ENCODE measurements at regions not wholly inside any gene's neighbourhood (a gene's known extent, or its start where the extent isn't known, plus 50 kb on each side); places are given as distances from the start of the nearest gene placed in this dataset.
A peak's percentile ranks its signal among the peaks of the same experiment; 100 is the strongest.

GRCh38 chr10:9193120-9193519, 1138.6 kb downstream of the GATA3 start:
- no peaks in the 10 kb centered on the region for H3K9me3 ChIP-seq
- intact Hi-C loops (cut with DNase I) = no loop called here
- peaks cover 0 to 27% (median 2%) of the 10 kb centered on the region in 4 donors for H3K27me3 ChIP-seq
- 82 to 90% methylated on average over 6 of the region's 6 CpGs for WGBS, 2 donors
- H3K4me1 ChIP-seq = no peaks in the 10 kb centered on the region
- H3K4me3 ChIP-seq = no peak overlapping the region
- H3K27ac ChIP-seq = no peak overlapping the region
- TF ChIP-seq POLR2A (IDR thresholded peaks at IDR 0.05) (no peak), CTCF (IDR thresholded peaks at IDR 0.05) (no peak)
- no peak for DNase-seq
- no peaks in the 10 kb centered on the region for H3K36me3 ChIP-seq

- H3K9me3 ChIP-seq = no peaks in the 10 kb centered on the region
- H3K4me1 ChIP-seq = no peaks in the 10 kb centered on the region
- 46 to 68% methylated on average over 2 of the region's 2 CpGs for WGBS, 2 donors
Observed at GRCh38 chr10:9195385-9195784, 1140.9 kb downstream of the GATA3 start.

GRCh38 chr10:9198611-9199010, 1144.1 kb downstream of the GATA3 start:
- Histone ChIP-seq H3K27me3 (peaks cover 0 to 39% (median 0%) of the 10 kb centered on the region in 4 donors), H3K36me3 (no peaks in the 10 kb centered on the region), H3K4me3 (no peak overlapping the region), H3K27ac (no peak overlapping the region), H3K9me3 (no peaks in the 10 kb centered on the region), H3K4me1 (no peaks in the 10 kb centered on the region)
- intact Hi-C loops (cut with DNase I) = no loop called here
- no peak for DNase-seq
- WGBS, 2 donors = 63 to 67% methylated on average over 4 of the region's 4 CpGs
- no peak for TF ChIP-seq POLR2A (IDR thresholded peaks at IDR 0.05)
- no peak for TF ChIP-seq CTCF (IDR thresholded peaks at IDR 0.05)

More at GRCh38 chr10:9195385-9195784, 1140.9 kb downstream of the GATA3 start:
- Histone ChIP-seq H3K27ac (no peak overlapping the region), H3K4me3 (no peak overlapping the region), H3K27me3 (peaks cover 0 to 19% (median 0%) of the 10 kb centered on the region in 4 donors), H3K36me3 (no peaks in the 10 kb centered on the region)
- intact Hi-C loops (cut with DNase I) = no loop called here
- TF ChIP-seq CTCF (IDR thresholded peaks at IDR 0.05) = no peak
- TF ChIP-seq POLR2A (IDR thresholded peaks at IDR 0.05) = no peak
- DNase-seq = no peak

GRCh38 chr10:9205558-9205957, 1151.1 kb downstream of the GATA3 start:
- TF ChIP-seq CTCF (IDR thresholded peaks at IDR 0.05) (no peak), POLR2A (IDR thresholded peaks at IDR 0.05) (no peak)
- H3K9me3 ChIP-seq = no peaks in the 10 kb centered on the region
- no peak for DNase-seq
- no peaks in the 10 kb centered on the region for H3K4me1 ChIP-seq
- peaks cover 0 to 49% (median 0%) of the 10 kb centered on the region in 4 donors for H3K27me3 ChIP-seq
- intact Hi-C loops (cut with DNase I) = no loop called here
- WGBS, 2 donors = 70 to 73% methylated on average over 1 of the region's 1 CpG
- no peaks in the 10 kb centered on the region for H3K36me3 ChIP-seq
- H3K4me3 ChIP-seq = no peak overlapping the region
- no peak overlapping the region for H3K27ac ChIP-seq

- Histone ChIP-seq H3K4me1 (no peaks in the 10 kb centered on the region), H3K4me3 (no peak overlapping the region), H3K9me3 (no peaks in the 10 kb centered on the region), H3K27ac (no peak overlapping the region), H3K36me3 (no peaks in the 10 kb centered on the region), H3K27me3 (peaks cover 0 to 34% (median 0%) of the 10 kb centered on the region in 4 donors)
- no peak for DNase-seq
- WGBS, 2 donors = 20 to 28% methylated on average over 13 of the region's 13 CpGs
- TF ChIP-seq CTCF (IDR thresholded peaks at IDR 0.05) = peak; percentile 71 to 91 (median 82)
- no peak for TF ChIP-seq POLR2A (IDR thresholded peaks at IDR 0.05)
- intact Hi-C loops (cut with DNase I) = no loop called here
Observed at GRCh38 chr10:9209105-9209798, 1154.8 kb downstream of the GATA3 start.

All from esophagus squamous epithelium (tissue), 5 donors.